ENCODE measurements at regions not wholly inside any gene's neighbourhood (a gene's known extent, or its start where the extent isn't known, plus 50 kb on each side); places are given as distances from the start of the nearest gene placed in this dataset.

- TF ChIP-seq CTCF (conservative IDR thresholded peaks at IDR 0.05) (no peak), EZH2 (IDR thresholded peaks at IDR 0.05; ENCODE audit: low read depth) (no peak)
Measured at GRCh38 chr13:59458908-59459579, 704.7 kb downstream of the DIAPH3 start.
